ENCODE measurements at regions not wholly inside any gene's neighbourhood (a gene's known extent, or its start where the extent isn't known, plus 50 kb on each side); places are given as distances from the start of the nearest gene placed in this dataset.

GRCh38 chrX:124240422-124240821, 92.0 kb upstream of the TEX13D start:
- TF ChIP-seq, protein P1, sequence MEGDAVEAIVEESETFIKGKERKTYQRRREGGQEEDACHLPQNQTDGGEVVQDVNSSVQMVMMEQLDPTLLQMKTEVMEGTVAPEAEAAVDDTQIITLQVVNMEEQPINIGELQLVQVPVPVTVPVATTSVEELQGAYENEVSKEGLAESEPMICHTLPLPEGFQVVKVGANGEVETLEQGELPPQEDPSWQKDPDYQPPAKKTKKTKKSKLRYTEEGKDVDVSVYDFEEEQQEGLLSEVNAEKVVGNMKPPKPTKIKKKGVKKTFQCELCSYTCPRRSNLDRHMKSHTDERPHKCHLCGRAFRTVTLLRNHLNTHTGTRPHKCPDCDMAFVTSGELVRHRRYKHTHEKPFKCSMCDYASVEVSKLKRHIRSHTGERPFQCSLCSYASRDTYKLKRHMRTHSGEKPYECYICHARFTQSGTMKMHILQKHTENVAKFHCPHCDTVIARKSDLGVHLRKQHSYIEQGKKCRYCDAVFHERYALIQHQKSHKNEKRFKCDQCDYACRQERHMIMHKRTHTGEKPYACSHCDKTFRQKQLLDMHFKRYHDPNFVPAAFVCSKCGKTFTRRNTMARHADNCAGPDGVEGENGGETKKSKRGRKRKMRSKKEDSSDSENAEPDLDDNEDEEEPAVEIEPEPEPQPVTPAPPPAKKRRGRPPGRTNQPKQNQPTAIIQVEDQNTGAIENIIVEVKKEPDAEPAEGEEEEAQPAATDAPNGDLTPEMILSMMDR (IDR thresholded peaks at IDR 0.05), result no peak
- TF ChIP-seq, protein P2, sequence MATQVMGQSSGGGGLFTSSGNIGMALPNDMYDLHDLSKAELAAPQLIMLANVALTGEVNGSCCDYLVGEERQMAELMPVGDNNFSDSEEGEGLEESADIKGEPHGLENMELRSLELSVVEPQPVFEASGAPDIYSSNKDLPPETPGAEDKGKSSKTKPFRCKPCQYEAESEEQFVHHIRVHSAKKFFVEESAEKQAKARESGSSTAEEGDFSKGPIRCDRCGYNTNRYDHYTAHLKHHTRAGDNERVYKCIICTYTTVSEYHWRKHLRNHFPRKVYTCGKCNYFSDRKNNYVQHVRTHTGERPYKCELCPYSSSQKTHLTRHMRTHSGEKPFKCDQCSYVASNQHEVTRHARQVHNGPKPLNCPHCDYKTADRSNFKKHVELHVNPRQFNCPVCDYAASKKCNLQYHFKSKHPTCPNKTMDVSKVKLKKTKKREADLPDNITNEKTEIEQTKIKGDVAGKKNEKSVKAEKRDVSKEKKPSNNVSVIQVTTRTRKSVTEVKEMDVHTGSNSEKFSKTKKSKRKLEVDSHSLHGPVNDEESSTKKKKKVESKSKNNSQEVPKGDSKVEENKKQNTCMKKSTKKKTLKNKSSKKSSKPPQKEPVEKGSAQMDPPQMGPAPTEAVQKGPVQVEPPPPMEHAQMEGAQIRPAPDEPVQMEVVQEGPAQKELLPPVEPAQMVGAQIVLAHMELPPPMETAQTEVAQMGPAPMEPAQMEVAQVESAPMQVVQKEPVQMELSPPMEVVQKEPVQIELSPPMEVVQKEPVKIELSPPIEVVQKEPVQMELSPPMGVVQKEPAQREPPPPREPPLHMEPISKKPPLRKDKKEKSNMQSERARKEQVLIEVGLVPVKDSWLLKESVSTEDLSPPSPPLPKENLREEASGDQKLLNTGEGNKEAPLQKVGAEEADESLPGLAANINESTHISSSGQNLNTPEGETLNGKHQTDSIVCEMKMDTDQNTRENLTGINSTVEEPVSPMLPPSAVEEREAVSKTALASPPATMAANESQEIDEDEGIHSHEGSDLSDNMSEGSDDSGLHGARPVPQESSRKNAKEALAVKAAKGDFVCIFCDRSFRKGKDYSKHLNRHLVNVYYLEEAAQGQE (IDR thresholded peaks at IDR 0.05; ENCODE audit: insufficient read depth in 1 of 2, low read depth in 2 of 2, low read length in 1 of 2), result no peak
